Hematopoietic multipotent progenitor cell (in vitro differentiated cells): ENCODE measurements at regions not wholly inside any gene's neighbourhood (a gene's known extent, or its start where the extent isn't known, plus 50 kb on each side); places are given as distances from the start of the nearest gene placed in this dataset.
A peak's percentile ranks its signal among the peaks of the same experiment; 100 is the strongest.

Experiments
- DNase-seq, 3 donors: peaks; one replicate each; pipeline ENCODE4 v3.0.0-alpha.2; 2011 to 2015; ENCODE audit warnings: low read depth in 2 of 3, low spot score in 2 of 3

- DNase-seq, result peak in 1 of 3 donors; percentile 38
Observed at GRCh38 chr20:40769677-40770285, 80.7 kb upstream of the MAFB start.

GRCh38 chr20:40770564-40771307 lies 81.7 kb upstream of the MAFB start:
- DNase-seq, result no peak

- DNase-seq, result no peak
Observed at GRCh38 chr20:40771308-40771610, 82.2 kb upstream of the MAFB start.

- no peak for DNase-seq
Observed at GRCh38 chr20:40771848-40772511, 82.9 kb upstream of the MAFB start.

GRCh38 chr20:40773376-40773775 lies 84.3 kb upstream of the MAFB start:
- no peak for DNase-seq

GRCh38 chr20:40774252-40774651 lies 85.2 kb upstream of the MAFB start:
- DNase-seq, result no peak

GRCh38 chr20:40775561-40776146 lies 86.6 kb upstream of the MAFB start:
- no peak for DNase-seq

- DNase-seq, result no peak
Observed at GRCh38 chr20:40776466-40777457, 87.7 kb upstream of the MAFB start.

GRCh38 chr20:40777653-40778052 lies 88.6 kb upstream of the MAFB start:
- no peak for DNase-seq

GRCh38 chr20:40778894-40779496 lies 90.0 kb upstream of the MAFB start:
- peak in 1 of 3 donors; percentile 24 for DNase-seq

GRCh38 chr20:40781327-40782042 lies 92.4 kb upstream of the MAFB start:
- no peak for DNase-seq

- no peak for DNase-seq
Observed at GRCh38 chr20:40782043-40782368, 93.0 kb upstream of the MAFB start.

- DNase-seq, result no peak
Observed at GRCh38 chr20:40785346-40785745, 96.3 kb upstream of the MAFB start.

GRCh38 chr20:40786336-40786735 lies 97.3 kb upstream of the MAFB start:
- no peak for DNase-seq

GRCh38 chr20:40787941-40788340 lies 98.9 kb upstream of the MAFB start:
- no peak for DNase-seq

- peak in 2 of 3 donors; percentile 16 to 49 for DNase-seq
Observed at GRCh38 chr20:40797425-40797824, 108.4 kb upstream of the MAFB start.

GRCh38 chr20:40798066-40798465 lies 109.0 kb upstream of the MAFB start:
- DNase-seq, result no peak

- no peak for DNase-seq
Observed at GRCh38 chr20:40802886-40803285, 113.8 kb upstream of the MAFB start.

GRCh38 chr20:40803381-40803780 lies 114.3 kb upstream of the MAFB start:
- no peak for DNase-seq

GRCh38 chr20:40805592-40805991 lies 116.6 kb upstream of the MAFB start:
- DNase-seq, result no peak
